Omental fat pad (tissue), 3 donors: ENCODE measurements at regions not wholly inside any gene's neighbourhood (a gene's known extent, or its start where the extent isn't known, plus 50 kb on each side); places are given as distances from the start of the nearest gene placed in this dataset.

ENCODE experiments used
- ATAC-seq: fragments of 150-250 bp; one replicate; pipeline ENCODE4 v1.9.1; 2016; ENCODE audit warnings: mild to moderate bottlenecking, moderate library complexity; ENCODE audit not compliant: low FRiP score
- DNase-seq: peaks from one replicate; pipeline ENCODE4 v3.0.0-alpha.2; 2019; ENCODE audit warnings: low spot score
- CTCF ChIP-seq, 3 donors: fragments of 450-650 bp; IDR thresholded peaks; one replicate each; pipeline ENCODE4 v1.5.1; 2016 to 2017; ENCODE audit warnings: antibody characterized with exemption in 3 of 3, mild to moderate bottlenecking in 3 of 3, moderate library complexity in 2 of 3

GRCh38 chr18:4817665-4818064 is 362.6 kb upstream of the DLGAP1 start:
- ATAC-seq = no peak
- no peak for DNase-seq
- no peak for TF ChIP-seq CTCF (IDR thresholded peaks at IDR 0.05)

DNA sequence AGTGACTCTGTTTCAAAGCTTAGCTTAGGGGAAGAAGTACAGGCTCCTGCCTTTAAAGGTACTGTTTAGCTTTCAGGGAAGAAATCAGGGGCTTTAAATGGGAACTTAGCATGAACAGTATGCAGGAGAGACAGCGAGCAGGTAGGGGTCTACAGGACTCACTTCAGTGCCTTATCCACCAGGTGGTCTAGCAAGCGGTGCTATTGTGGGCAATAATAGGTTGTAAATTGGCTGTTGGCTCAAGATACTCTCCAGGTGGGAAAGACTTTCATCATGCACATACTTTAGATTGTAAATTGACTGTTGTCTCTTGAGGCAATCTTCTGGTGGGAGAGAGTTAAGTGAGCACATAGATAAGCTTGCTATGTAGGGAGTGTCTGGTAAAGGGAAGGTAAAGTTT is 358.6 kb upstream of the DLGAP1 start:
- TF ChIP-seq CTCF (IDR thresholded peaks at IDR 0.05) = no peak
- ATAC-seq (no peak), DNase-seq (no peak)

DNA sequence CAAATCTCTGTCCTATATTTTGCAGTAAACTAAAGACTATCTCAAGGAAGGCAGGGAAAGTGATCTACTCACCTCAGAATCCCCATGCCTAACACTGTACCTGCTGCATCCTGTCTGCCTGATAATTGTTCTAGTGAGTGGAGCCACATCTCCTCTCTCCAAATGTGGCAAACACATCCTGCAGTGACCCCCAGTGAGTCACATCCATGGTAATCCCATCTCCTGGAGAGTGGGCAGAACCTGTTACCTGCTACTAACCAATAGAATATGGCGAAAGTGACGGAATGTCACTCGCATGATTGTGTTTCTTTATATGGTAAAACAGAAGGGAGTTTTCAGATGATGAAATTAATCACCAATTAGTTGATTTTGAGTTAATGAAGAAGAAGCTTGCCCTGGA is 353.8 kb upstream of the DLGAP1 start:
- DNase-seq = no peak
- TF ChIP-seq CTCF (IDR thresholded peaks at IDR 0.05) = no peak
- no peak for ATAC-seq

DNA sequence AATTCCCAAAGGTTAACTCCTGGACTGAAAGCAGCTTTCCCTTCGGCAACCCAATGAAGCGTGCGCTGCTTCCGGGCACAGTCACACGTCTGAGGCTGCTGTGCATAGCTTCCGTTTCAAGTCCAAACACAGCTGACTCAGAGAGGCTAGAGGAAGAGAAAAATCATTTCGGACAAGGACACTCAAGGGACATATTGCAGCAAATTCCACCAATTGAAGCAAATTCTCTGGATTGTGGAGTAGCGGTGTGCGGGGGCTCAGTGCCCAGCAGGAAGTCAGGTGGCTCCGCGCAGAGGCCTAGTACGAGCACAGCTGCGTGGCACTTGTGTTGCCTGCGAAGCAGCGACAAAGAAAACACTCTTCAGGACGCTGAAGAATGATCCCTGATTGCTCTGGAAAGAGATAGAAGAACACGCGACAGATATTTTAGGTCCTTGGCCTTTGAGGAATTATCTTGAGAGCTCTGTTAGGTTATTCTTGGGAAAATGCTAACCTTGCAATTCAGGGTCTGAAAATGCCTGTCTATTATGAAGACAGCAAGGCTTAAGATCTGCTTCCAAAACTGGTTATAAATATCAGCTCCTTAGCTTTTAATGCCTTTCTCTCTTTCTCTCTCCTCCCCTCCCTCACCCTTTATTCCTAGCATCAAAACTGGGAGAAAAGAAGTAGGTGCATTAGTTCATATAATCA is 352.6 kb upstream of the DLGAP1 start:
- DNase-seq = no peak
- ATAC-seq = no peak
- TF ChIP-seq CTCF (IDR thresholded peaks at IDR 0.05) = no peak

- ATAC-seq (no peak), DNase-seq (no peak)
- no peak for TF ChIP-seq CTCF (IDR thresholded peaks at IDR 0.05)
Observed at GRCh38 chr18:4806331-4806730, 351.2 kb upstream of the DLGAP1 start.

GRCh38 chr18:4802296-4802695 is 347.2 kb upstream of the DLGAP1 start:
- ATAC-seq = no peak
- DNase-seq = no peak
- no peak for TF ChIP-seq CTCF (IDR thresholded peaks at IDR 0.05)

- DNase-seq (no peak), ATAC-seq (no peak)
- TF ChIP-seq CTCF (IDR thresholded peaks at IDR 0.05) = no peak
Observed at GRCh38 chr18:4801151-4801550, 346.0 kb upstream of the DLGAP1 start.
